ENCODE measurements at regions not wholly inside any gene's neighbourhood (a gene's known extent, or its start where the extent isn't known, plus 50 kb on each side); places are given as distances from the start of the nearest gene placed in this dataset.
"Not testable (repeated sequence)": the region's sequence is repeated elsewhere in the genome, so short reads cannot be mapped to it uniquely, and the experiment has no call there.

- Histone ChIP-seq H3K27ac (ENCODE audit: low read depth in 2 of 2, low read length in 1 of 2) (no peak overlapping the region), H3K9me2 (no peaks in the 10 kb centered on the region), H3K36me3 (replicated peaks in 1 of 2; ENCODE audit: control insufficient read depth in 1 of 2, insufficient read depth in 2 of 2, low read length in 1 of 2) (no peaks in the 10 kb centered on the region), H3K4me3 (ENCODE audit: low read depth in 2 of 2, low read length in 1 of 2) (no peak overlapping the region), H3K79me2 (ENCODE audit: insufficient read depth) (no peaks in the 10 kb centered on the region), H4K20me1 (ENCODE audit: insufficient read depth) (no peaks in the 10 kb centered on the region), H3F3A (replicated peaks; ENCODE audit: insufficient read depth) (peaks cover 3% of the 10 kb centered on the region), H3K9me3 (no peaks in the 10 kb centered on the region), H3K27me3 (ENCODE audit: insufficient read depth) (no peaks in the 10 kb centered on the region), H3K9ac (no peak overlapping the region), H2AFZ (ENCODE audit: low read depth) (no peak overlapping the region), H3K4me1 (ENCODE audit: control insufficient read depth in 1 of 2, insufficient read depth in 2 of 2, low read depth in 1 of 2, low read length in 1 of 2) (peaks cover 0 to 4% of the 10 kb centered on the region in 2 experiments; a peak in 1 of 4 replicates), H3K4me2 (no peak overlapping the region)
- TF ChIP-seq NRF1 (IDR thresholded peaks at IDR 0.05; ENCODE audit: low read depth, low read length) (no peak), FOXM1 (IDR thresholded peaks at IDR 0.05; ENCODE audit: low read depth) (no peak), GABPA (IDR thresholded peaks at IDR 0.05; ENCODE audit: low read depth) (no peak), JUND (IDR thresholded peaks at IDR 0.05) (no peak), YY1 (IDR thresholded peaks at IDR 0.05; ENCODE audit: low read depth) (no peak), ELF1 (IDR thresholded peaks at IDR 0.05) (no peak), PBX3 (IDR thresholded peaks at IDR 0.05) (no peak), POLR2AphosphoS5 (IDR thresholded peaks at IDR 0.05; ENCODE audit: low read depth, low read length) (no peak), RCOR1 (IDR thresholded peaks at IDR 0.05; ENCODE audit: low read length) (no peak), SIN3A (IDR thresholded peaks at IDR 0.05; ENCODE audit: borderline replicate concordance, low read depth, low read length) (no peak)
- TF ChIP-seq, protein P1, sequence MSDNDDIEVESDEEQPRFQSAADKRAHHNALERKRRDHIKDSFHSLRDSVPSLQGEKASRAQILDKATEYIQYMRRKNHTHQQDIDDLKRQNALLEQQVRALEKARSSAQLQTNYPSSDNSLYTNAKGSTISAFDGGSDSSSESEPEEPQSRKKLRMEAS (IDR thresholded peaks at IDR 0.05; ENCODE audit: low read depth) = no peak
- 50% methylated on average over 5 of the region's 5 CpGs for WGBS (ENCODE audit: low lambda C conversion rate)
- ChIA-PET CTCF (interaction anchor here (0.5 to 6.7 kb wide), 8 partner anchors 11 to 726 kb away, joined by 3 to 55 read pairs (median 4); no protein-coding TSS in a partner anchor), POLR2A (no interaction called here)
- DNase-seq = no peak
These were observed 81.9 kb upstream of the SLC30A5 start for GRCh38 chr5:69011910-69012309.

GRCh38 chr5:69013481-69013880 lies 80.3 kb upstream of the SLC30A5 start:
- Histone ChIP-seq H3K79me2 (ENCODE audit: insufficient read depth) (no peaks in the 10 kb centered on the region), H3K27ac (ENCODE audit: low read depth in 2 of 2, low read length in 1 of 2) (no peak overlapping the region), H3K4me1 (ENCODE audit: control insufficient read depth in 1 of 2, insufficient read depth in 2 of 2, low read depth in 1 of 2, low read length in 1 of 2) (no peaks in the 10 kb centered on the region; a peak in 1 of 4 replicates), H3F3A (replicated peaks; ENCODE audit: insufficient read depth) (no peaks in the 10 kb centered on the region), H3K9me2 (no peaks in the 10 kb centered on the region), H3K36me3 (replicated peaks in 1 of 2; ENCODE audit: control insufficient read depth in 1 of 2, insufficient read depth in 2 of 2, low read length in 1 of 2) (no peaks in the 10 kb centered on the region), H3K9ac (no peak overlapping the region), H3K4me3 (ENCODE audit: low read depth in 2 of 2, low read length in 1 of 2) (no peak overlapping the region), H3K4me2 (no peak overlapping the region), H3K27me3 (ENCODE audit: insufficient read depth) (no peaks in the 10 kb centered on the region), H4K20me1 (ENCODE audit: insufficient read depth) (no peaks in the 10 kb centered on the region), H3K9me3 (no peaks in the 10 kb centered on the region), H2AFZ (ENCODE audit: low read depth) (no peak overlapping the region)
- ChIA-PET CTCF (interaction anchor here (1.3 to 6.7 kb wide), 2 partner anchors 10 to 29 kb away, joined by 5 to 55 read pairs; no protein-coding TSS in a partner anchor), POLR2A (no interaction called here)
- DNase-seq = no peak
- 73% methylated on average over 2 of the region's 2 CpGs for WGBS (ENCODE audit: low lambda C conversion rate)
- TF ChIP-seq FOSL2 (IDR thresholded peaks at IDR 0.05; ENCODE audit: borderline replicate concordance, low read depth) (no peak), JUND (IDR thresholded peaks at IDR 0.05) (no peak), CHD2 (IDR thresholded peaks at IDR 0.05; ENCODE audit: low read length, partially characterized antibody) (no peak), RFX5 (IDR thresholded peaks at IDR 0.05; ENCODE audit: low read length) (no peak), GATA2 (CRISPR knock-in tag; IDR thresholded peaks at IDR 0.05) (no peak), NRF1 (IDR thresholded peaks at IDR 0.05; ENCODE audit: low read depth, low read length) (no peak), TAF1 (IDR thresholded peaks at IDR 0.05; ENCODE audit: borderline replicate concordance, low read depth, low read length) (no peak), GABPA (IDR thresholded peaks at IDR 0.05; ENCODE audit: low read depth) (no peak), CTCF (IDR thresholded peaks at IDR 0.05) (no peak), RCOR1 (IDR thresholded peaks at IDR 0.05; ENCODE audit: low read length) (no peak), PBX3 (IDR thresholded peaks at IDR 0.05) (no peak), EP300 (IDR thresholded peaks at IDR 0.05; ENCODE audit: borderline replicate concordance in 1 of 2, low read depth in 1 of 2, low read length in 1 of 2) (no peak), NFIC (IDR thresholded peaks at IDR 0.05; ENCODE audit: borderline replicate concordance) (no peak), POLR2AphosphoS5 (IDR thresholded peaks at IDR 0.05; ENCODE audit: low read depth, low read length) (no peak), EZH2phosphoT487 (IDR thresholded peaks at IDR 0.05; ENCODE audit: borderline replicate concordance, low read depth) (no peak)

DNA sequence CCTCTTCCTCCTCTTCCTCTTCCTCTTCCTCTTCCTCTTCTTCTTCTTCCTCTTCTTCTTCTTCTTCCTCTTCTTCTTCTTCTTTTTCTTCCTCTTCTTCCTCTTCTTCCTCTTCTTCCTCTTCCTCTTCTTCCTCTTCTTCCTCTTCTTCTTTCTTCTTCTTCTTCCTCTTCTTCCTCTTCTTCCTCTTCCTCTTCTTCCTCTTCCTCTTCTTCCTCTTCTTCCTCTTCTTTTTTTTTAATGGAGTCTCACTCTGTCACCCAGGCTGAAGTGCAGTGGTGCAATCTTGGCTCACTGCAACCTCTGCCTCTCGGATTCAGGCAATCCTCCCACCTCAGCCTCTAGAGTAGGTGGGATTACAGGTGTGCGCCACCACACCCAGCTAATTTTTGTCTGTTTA lies 79.8 kb upstream of the SLC30A5 start:
- H3K4me2 ChIP-seq; DNase-seq; H3K27ac ChIP-seq (ENCODE audit: low read depth in 2 of 2, low read length in 1 of 2); H3K4me1 ChIP-seq (ENCODE audit: control insufficient read depth in 1 of 2, insufficient read depth in 2 of 2, low read depth in 1 of 2, low read length in 1 of 2); POLR2A ChIA-PET; H3K79me2 ChIP-seq (ENCODE audit: insufficient read depth); H3K9me3 ChIP-seq; H4K20me1 ChIP-seq (ENCODE audit: insufficient read depth); H3K4me3 ChIP-seq (ENCODE audit: low read depth in 2 of 2, low read length in 1 of 2); H3F3A ChIP-seq (replicated peaks; ENCODE audit: insufficient read depth); H3K9me2 ChIP-seq; H3K9ac ChIP-seq; H3K27me3 ChIP-seq (ENCODE audit: insufficient read depth); H3K36me3 ChIP-seq (replicated peaks in 1 of 2; ENCODE audit: control insufficient read depth in 1 of 2, insufficient read depth in 2 of 2, low read length in 1 of 2); H2AFZ ChIP-seq (ENCODE audit: low read depth): not testable (repeated sequence)
- CTCF ChIA-PET = interaction anchor here (1.2 to 1.9 kb wide), 2 partner anchors 10 to 727 kb away, joined by 5 to 8 read pairs; no protein-coding TSS in a partner anchor
- 64% methylated on average over 2 of the region's 2 CpGs for WGBS (ENCODE audit: low lambda C conversion rate)
